ENCODE measurements at regions not wholly inside any gene's neighbourhood (a gene's known extent, or its start where the extent isn't known, plus 50 kb on each side); places are given as distances from the start of the nearest gene placed in this dataset.
A peak's percentile ranks its signal among the peaks of the same experiment; 100 is the strongest.
"Not testable (repeated sequence)": the region's sequence is repeated elsewhere in the genome, so short reads cannot be mapped to it uniquely, and the experiment has no call there.

- no peaks in the 10 kb centered on the region for H3K36me3 Mint-ChIP-seq (ENCODE audit: insufficient read depth)
- no peak overlapping the region for H3K4me3 Mint-ChIP-seq
- DNase-seq (no peak), ATAC-seq (no peak)
- H3K9me3 Mint-ChIP-seq = peaks cover 3% of the 10 kb centered on the region
- no peaks in the 10 kb centered on the region for H3K27me3 Mint-ChIP-seq (ENCODE audit: low read depth)
- H3K4me1 Mint-ChIP-seq (ENCODE audit: low read depth) = no peaks in the 10 kb centered on the region
Observed at GRCh38 chr20:5696011-5696559, 54.1 kb upstream of the SHLD1 start.

- Mint-ChIP-seq H3K36me3 (ENCODE audit: insufficient read depth) (no peaks in the 10 kb centered on the region), H3K9me3 (peaks cover 3% of the 10 kb centered on the region), H3K4me3 (no peak overlapping the region), H3K27me3 (ENCODE audit: low read depth) (no peaks in the 10 kb centered on the region), H3K4me1 (ENCODE audit: low read depth) (peaks cover 3% of the 10 kb centered on the region)
- no peak for DNase-seq
- ATAC-seq = no peak
Observed at GRCh38 chr20:5691918-5692618, 58.1 kb upstream of the SHLD1 start.

- H3K9me3 Mint-ChIP-seq = no peaks in the 10 kb centered on the region
- H3K4me3 Mint-ChIP-seq = no peak overlapping the region
- H3K27me3 Mint-ChIP-seq (ENCODE audit: low read depth) = no peaks in the 10 kb centered on the region
- ATAC-seq (no peak), DNase-seq (no peak)
- no peaks in the 10 kb centered on the region for H3K36me3 Mint-ChIP-seq (ENCODE audit: insufficient read depth)
- peaks cover 3% of the 10 kb centered on the region for H3K4me1 Mint-ChIP-seq (ENCODE audit: low read depth)
Observed at GRCh38 chr20:5689463-5689862, 60.7 kb upstream of the SHLD1 start.

GRCh38 chr20:5688431-5688972 lies 61.7 kb upstream of the SHLD1 start:
- H3K4me3 Mint-ChIP-seq = no peak overlapping the region
- ATAC-seq = no peak
- H3K4me1 Mint-ChIP-seq (ENCODE audit: low read depth) = peaks cover 3% of the 10 kb centered on the region
- H3K36me3 Mint-ChIP-seq (ENCODE audit: insufficient read depth) = no peaks in the 10 kb centered on the region
- no peaks in the 10 kb centered on the region for H3K9me3 Mint-ChIP-seq
- no peak for DNase-seq
- no peaks in the 10 kb centered on the region for H3K27me3 Mint-ChIP-seq (ENCODE audit: low read depth)

GRCh38 chr20:5687884-5688283 lies 62.3 kb upstream of the SHLD1 start:
- ATAC-seq = no peak

GRCh38 chr20:5686384-5687105 lies 63.7 kb upstream of the SHLD1 start:
- no peaks in the 10 kb centered on the region for H3K9me3 Mint-ChIP-seq
- no peaks in the 10 kb centered on the region for H3K27me3 Mint-ChIP-seq (ENCODE audit: low read depth)
- ATAC-seq (no peak), DNase-seq (no peak)
- H3K4me1 Mint-ChIP-seq (ENCODE audit: low read depth) = peaks cover 3% of the 10 kb centered on the region
- H3K4me3 Mint-ChIP-seq = no peak overlapping the region
- no peaks in the 10 kb centered on the region for H3K36me3 Mint-ChIP-seq (ENCODE audit: insufficient read depth)

More at GRCh38 chr20:5687884-5688283, 62.3 kb upstream of the SHLD1 start:
- no peaks in the 10 kb centered on the region for H3K36me3 Mint-ChIP-seq (ENCODE audit: insufficient read depth)
- no peak overlapping the region for H3K4me3 Mint-ChIP-seq
- H3K27me3 Mint-ChIP-seq (ENCODE audit: low read depth) = no peaks in the 10 kb centered on the region
- peaks cover 3% of the 10 kb centered on the region for H3K4me1 Mint-ChIP-seq (ENCODE audit: low read depth)
- DNase-seq = no peak
- no peaks in the 10 kb centered on the region for H3K9me3 Mint-ChIP-seq

- H3K4me1 Mint-ChIP-seq (ENCODE audit: low read depth); ATAC-seq: not testable (repeated sequence)
Observed at GRCh38 chr20:5682556-5682955, 67.6 kb upstream of the SHLD1 start.

GRCh38 chr20:5680192-5680591 lies 69.4 kb upstream of the GPCPD1 start:
- no peak for DNase-seq
- no peaks in the 10 kb centered on the region for H3K9me3 Mint-ChIP-seq
- no peaks in the 10 kb centered on the region for H3K4me1 Mint-ChIP-seq (ENCODE audit: low read depth)
- no peaks in the 10 kb centered on the region for H3K27me3 Mint-ChIP-seq (ENCODE audit: low read depth)
- no peak for ATAC-seq
- H3K36me3 Mint-ChIP-seq (ENCODE audit: insufficient read depth) = no peaks in the 10 kb centered on the region
- H3K4me3 Mint-ChIP-seq = no peak overlapping the region

More at GRCh38 chr20:5682556-5682955, 67.6 kb upstream of the SHLD1 start:
- H3K9me3 Mint-ChIP-seq; H3K4me3 Mint-ChIP-seq; DNase-seq; H3K27me3 Mint-ChIP-seq (ENCODE audit: low read depth); H3K36me3 Mint-ChIP-seq (ENCODE audit: insufficient read depth): not testable (repeated sequence)

GRCh38 chr20:5678777-5679176 lies 68.0 kb upstream of the GPCPD1 start:
- Mint-ChIP-seq H3K9me3 (no peaks in the 10 kb centered on the region), H3K4me3 (no peak overlapping the region), H3K27me3 (ENCODE audit: low read depth) (no peaks in the 10 kb centered on the region), H3K36me3 (ENCODE audit: insufficient read depth) (no peaks in the 10 kb centered on the region), H3K4me1 (ENCODE audit: low read depth) (peaks cover 10% of the 10 kb centered on the region)
- ATAC-seq = no peak
- DNase-seq = no peak

- ATAC-seq, H3K9me3 Mint-ChIP-seq: not testable (repeated sequence)
- peaks cover 10% of the 10 kb centered on the region for H3K4me1 Mint-ChIP-seq (ENCODE audit: low read depth)
Observed at GRCh38 chr20:5677944-5678343, 67.1 kb upstream of the GPCPD1 start.

GRCh38 chr20:5677389-5677788 lies 66.6 kb upstream of the GPCPD1 start:
- ATAC-seq = no peak
- H3K27me3 Mint-ChIP-seq (ENCODE audit: low read depth) = no peaks in the 10 kb centered on the region

More at GRCh38 chr20:5677944-5678343, 67.1 kb upstream of the GPCPD1 start:
- not testable (repeated sequence) for H3K27me3 Mint-ChIP-seq (ENCODE audit: low read depth); H3K36me3 Mint-ChIP-seq (ENCODE audit: insufficient read depth); DNase-seq; H3K4me3 Mint-ChIP-seq

GRCh38 chr20:5675103-5676091 lies 64.6 kb upstream of the GPCPD1 start:
- Mint-ChIP-seq H3K36me3 (ENCODE audit: insufficient read depth) (no peaks in the 10 kb centered on the region), H3K4me3 (no peak overlapping the region), H3K4me1 (ENCODE audit: low read depth) (peaks cover 10% of the 10 kb centered on the region), H3K27me3 (ENCODE audit: low read depth) (no peaks in the 10 kb centered on the region), H3K9me3 (no peaks in the 10 kb centered on the region)
- ATAC-seq (no peak), DNase-seq (no peak)

More at GRCh38 chr20:5677389-5677788, 66.6 kb upstream of the GPCPD1 start:
- Mint-ChIP-seq H3K4me3 (no peak overlapping the region), H3K4me1 (ENCODE audit: low read depth) (peaks cover 10% of the 10 kb centered on the region), H3K9me3 (no peaks in the 10 kb centered on the region), H3K36me3 (ENCODE audit: insufficient read depth) (no peaks in the 10 kb centered on the region)
- no peak for DNase-seq

- ATAC-seq (peak; percentile 97), DNase-seq (peak; percentile 25)
- H3K36me3 Mint-ChIP-seq (ENCODE audit: insufficient read depth) = no peaks in the 10 kb centered on the region
- no peaks in the 10 kb centered on the region for H3K9me3 Mint-ChIP-seq
- H3K27me3 Mint-ChIP-seq (ENCODE audit: low read depth) = no peaks in the 10 kb centered on the region
- H3K4me1 Mint-ChIP-seq (ENCODE audit: low read depth) = peaks cover 10% of the 10 kb centered on the region
- H3K4me3 Mint-ChIP-seq = no peak overlapping the region
Observed at GRCh38 chr20:5674176-5674660, 63.4 kb upstream of the GPCPD1 start.

Measured in activated T-cell treated with anti-CD3 and anti-CD28 coated beads, Interleukin-2, amount 50 U/mL, for 4 hours (primary cell).